Neutrophil (primary cell): ENCODE measurements at regions not wholly inside any gene's neighbourhood (a gene's known extent, or its start where the extent isn't known, plus 50 kb on each side); places are given as distances from the start of the nearest gene placed in this dataset.

ENCODE experiments used
- H3K27ac ChIP-seq: fragments of 200-600 bp; sonication (generic); 2 replicates; pipeline ENCODE4 v1.5.1; 2016; ENCODE audit warnings: mild to moderate bottlenecking, moderate library complexity
- H3K27me3 ChIP-seq: fragments of 200-600 bp; sonication (generic); 2 replicates; pipeline ENCODE4 v1.6.0; 2016; ENCODE audit warnings: mild to moderate bottlenecking
- H3K36me3 ChIP-seq: fragments of 200-600 bp; sonication (generic); 2 replicates; pipeline ENCODE4 v1.5.1; 2017
- H3K4me1 ChIP-seq, 2 experiments: fragments of 200-600 bp in 1 of 2; sonication (generic) in 1 of 2; 1 replicate in 1 of 2; 2 replicates in 1 of 2; pipeline versions ENCODE4 v1.5.1 to v1.6.1; 2013 to 2016; ENCODE audit warnings: low read depth in 1 of 2, low read length in 1 of 2, mild to moderate bottlenecking in 1 of 2, moderate library complexity in 1 of 2; ENCODE audit not compliant: control insufficient read depth in 1 of 2, insufficient read depth in 1 of 2
- H3K4me3 ChIP-seq, 2 experiments: fragments of 200-600 bp in 1 of 2; sonication (generic) in 1 of 2; 1 replicate in 1 of 2; 2 replicates in 1 of 2; pipeline ENCODE4 v1.5.1; 2013 to 2016; ENCODE audit warnings: low read depth in 1 of 2, low read length in 1 of 2, mild to moderate bottlenecking in 1 of 2, moderate library complexity in 1 of 2
- H3K9me3 ChIP-seq: fragments of 200-600 bp; sonication (generic); 2 replicates; pipeline ENCODE4 v1.5.1; 2016
- CTCF ChIP-seq: fragments of 200-600 bp; sonication (generic); IDR thresholded peaks from 2 replicates; pipeline ENCODE4 v1.5.1; 2016; ENCODE audit warnings: antibody characterized with exemption

GRCh38 chr12:127886827-127887226 is 380.1 kb upstream of the TMEM132C start:
- no peaks in the 10 kb centered on the region for H3K4me1 ChIP-seq
- H3K36me3 ChIP-seq = no peaks in the 10 kb centered on the region
- H3K9me3 ChIP-seq = no peaks in the 10 kb centered on the region
- no peak overlapping the region for H3K27ac ChIP-seq
- H3K27me3 ChIP-seq = no peaks in the 10 kb centered on the region
- no peak for TF ChIP-seq CTCF
- no peak overlapping the region for H3K4me3 ChIP-seq

GRCh38 chr12:127888943-127889719 is 377.8 kb upstream of the TMEM132C start:
- Histone ChIP-seq H3K27me3 (no peaks in the 10 kb centered on the region), H3K9me3 (no peaks in the 10 kb centered on the region), H3K4me1 (no peaks in the 10 kb centered on the region), H3K36me3 (no peaks in the 10 kb centered on the region), H3K27ac (no peak overlapping the region), H3K4me3 (no peak overlapping the region)
- no peak for TF ChIP-seq CTCF

DNA sequence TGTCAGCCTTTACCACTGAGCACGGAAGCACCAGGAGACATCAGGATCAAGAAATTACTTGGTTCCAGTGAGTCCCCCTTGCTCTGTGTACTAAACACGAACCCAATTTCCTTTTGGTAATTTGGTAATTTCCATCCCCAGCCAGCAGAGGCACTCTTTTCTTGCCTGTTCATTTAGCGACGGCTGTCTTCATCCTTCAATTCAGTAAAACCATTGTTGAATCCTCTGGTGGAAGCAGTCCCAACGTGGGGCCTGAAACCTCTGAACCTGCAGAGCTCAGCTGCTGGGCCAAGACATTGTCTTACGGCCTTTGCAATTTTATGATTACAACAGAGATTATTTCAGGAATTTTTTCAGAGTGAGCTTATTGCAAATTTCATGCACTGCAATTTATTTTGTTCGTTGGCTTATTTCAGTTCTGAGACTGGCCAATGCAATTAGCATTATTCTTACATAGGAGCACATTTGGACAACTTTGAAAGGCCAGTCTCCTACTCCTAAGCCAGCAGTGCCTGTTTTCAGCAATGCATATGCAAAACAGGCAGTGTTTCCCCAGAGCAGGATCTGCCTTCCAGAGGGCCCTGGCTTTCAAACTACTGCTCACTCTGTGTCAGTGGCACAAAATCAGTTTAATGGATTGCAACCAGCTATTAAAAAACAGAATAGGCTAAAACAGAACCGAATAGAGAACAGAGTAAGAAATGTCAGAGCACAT is 372.9 kb upstream of the TMEM132C start:
- Histone ChIP-seq H3K4me1 (no peaks in the 10 kb centered on the region), H3K27ac (no peak overlapping the region), H3K36me3 (no peaks in the 10 kb centered on the region), H3K27me3 (no peaks in the 10 kb centered on the region), H3K9me3 (no peaks in the 10 kb centered on the region), H3K4me3 (no peak overlapping the region)
- TF ChIP-seq CTCF = no peak

DNA sequence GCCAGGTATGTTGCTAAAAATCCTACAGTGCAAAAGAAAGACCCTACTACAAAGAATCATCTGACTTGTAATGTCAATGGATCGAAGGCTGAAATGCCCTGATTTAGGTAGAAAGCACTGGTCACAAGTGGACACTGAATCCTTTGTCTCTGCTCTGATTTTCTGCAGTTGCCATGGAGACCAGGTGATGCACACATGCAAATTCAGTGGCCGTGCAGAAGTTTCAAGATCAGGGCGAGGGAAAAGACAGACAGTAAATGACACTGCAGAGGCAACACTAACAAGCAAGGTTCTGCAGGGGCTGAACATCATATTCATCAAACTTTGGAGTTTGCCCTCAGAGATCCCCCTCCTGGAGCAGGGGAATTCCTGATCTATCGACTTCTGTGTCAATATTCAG is 370.3 kb upstream of the TMEM132C start:
- no peak for TF ChIP-seq CTCF
- Histone ChIP-seq H3K4me1 (no peaks in the 10 kb centered on the region), H3K27ac (no peak overlapping the region), H3K9me3 (no peaks in the 10 kb centered on the region), H3K4me3 (no peak overlapping the region), H3K27me3 (no peaks in the 10 kb centered on the region), H3K36me3 (no peaks in the 10 kb centered on the region)

- H3K27me3 ChIP-seq = no peaks in the 10 kb centered on the region
- H3K4me1 ChIP-seq = no peaks in the 10 kb centered on the region
- no peaks in the 10 kb centered on the region for H3K9me3 ChIP-seq
- no peaks in the 10 kb centered on the region for H3K36me3 ChIP-seq
- no peak for TF ChIP-seq CTCF
- H3K4me3 ChIP-seq = no peak overlapping the region
- no peak overlapping the region for H3K27ac ChIP-seq
Measured at GRCh38 chr12:127898616-127899015, 368.4 kb upstream of the TMEM132C start.
